ENCODE measurements at regions not wholly inside any gene's neighbourhood (a gene's known extent, or its start where the extent isn't known, plus 50 kb on each side); places are given as distances from the start of the nearest gene placed in this dataset.
"Not testable (repeated sequence)": the region's sequence is repeated elsewhere in the genome, so short reads cannot be mapped to it uniquely, and the experiment has no call there.

GRCh38 chr11:34830648-34831047, 85.5 kb downstream of the APIP start:
- DNase-seq (ENCODE audit: low spot score) = no peak

- DNase-seq (ENCODE audit: low spot score) = no peak
Observed at GRCh38 chr11:34830035-34830434, 86.1 kb downstream of the APIP start.

DNA sequence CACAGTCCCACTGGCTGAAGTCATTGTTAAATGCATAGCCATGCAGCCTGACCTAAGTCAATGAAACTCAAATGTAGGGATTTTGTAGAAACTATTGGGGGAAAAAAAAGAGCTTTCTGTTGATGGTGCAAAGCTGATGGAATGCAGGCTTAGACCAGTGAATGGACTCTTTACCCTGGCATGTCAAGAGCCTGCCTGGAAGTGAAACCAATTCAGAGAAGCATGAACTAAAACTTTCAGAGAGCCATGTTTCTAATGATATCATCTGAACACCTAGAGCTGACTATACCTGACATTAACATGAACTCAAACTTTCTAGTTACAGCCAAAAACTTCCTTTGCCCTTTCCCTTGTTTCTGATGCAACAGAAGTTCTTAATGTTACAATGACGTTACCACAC, 89.0 kb downstream of the APIP start:
- no peak for DNase-seq (ENCODE audit: low spot score)

DNA sequence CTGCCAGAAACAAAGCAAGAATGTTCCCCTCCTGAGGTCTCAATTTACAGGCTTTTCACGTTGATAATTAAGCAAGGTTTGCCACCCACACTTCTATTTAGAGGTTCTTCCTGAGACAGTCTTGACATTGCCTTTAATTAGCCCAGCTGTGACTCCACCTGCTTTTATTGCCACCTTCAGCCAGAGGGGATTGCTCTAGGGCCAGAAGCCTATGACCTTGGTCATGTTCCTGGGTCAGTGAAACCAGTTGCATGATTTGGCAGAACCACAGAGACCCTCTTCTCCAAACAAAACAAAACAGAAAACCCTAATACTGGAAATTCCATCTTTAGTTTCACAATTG, 89.8 kb downstream of the APIP start:
- no peak for DNase-seq (ENCODE audit: low spot score)

- no peak for DNase-seq (ENCODE audit: low spot score)
Observed at GRCh38 chr11:34825670-34826383, 90.4 kb downstream of the APIP start.

DNA sequence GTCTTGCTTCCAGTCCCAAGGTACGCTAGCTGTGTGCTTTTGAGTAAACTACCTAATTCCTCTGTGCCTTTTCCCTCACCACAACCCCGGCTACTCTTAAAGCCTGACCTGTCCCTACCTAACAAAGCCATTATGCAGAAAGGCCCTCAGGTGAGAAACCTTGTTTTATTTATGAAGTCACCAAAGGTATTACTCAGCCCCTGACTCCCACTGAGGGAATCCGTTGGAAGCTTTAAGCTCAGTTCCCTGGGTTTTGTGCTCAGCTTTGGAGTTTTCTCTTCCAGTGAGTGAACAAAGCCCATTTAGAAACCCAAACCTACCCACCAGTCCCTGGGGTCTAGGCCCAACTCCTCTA, 90.9 kb downstream of the APIP start:
- no peak for DNase-seq (ENCODE audit: low spot score)

- no peak for DNase-seq (ENCODE audit: low spot score)
Observed at GRCh38 chr11:34824425-34824824, 91.8 kb downstream of the APIP start.

DNA sequence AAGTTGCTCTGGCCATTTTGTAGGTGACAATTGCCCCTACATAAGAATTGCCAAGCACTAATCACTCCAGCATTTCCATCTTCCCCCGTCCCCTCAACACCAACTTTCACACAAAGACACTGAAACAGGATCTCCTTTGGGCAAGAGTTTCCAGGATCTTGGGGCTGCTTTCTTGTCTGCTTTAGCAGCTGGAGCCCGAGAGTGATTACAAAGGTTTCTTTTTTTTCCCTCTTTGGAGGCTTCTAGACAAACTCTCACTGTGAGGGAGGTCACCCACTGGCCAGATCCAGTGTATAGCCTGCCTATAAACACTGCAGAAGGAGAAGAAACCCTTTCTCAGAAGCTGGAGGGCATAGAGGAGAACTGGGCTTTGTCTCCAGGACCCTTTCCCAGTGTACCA, 92.5 kb downstream of the APIP start:
- no peak for DNase-seq (ENCODE audit: low spot score)

GRCh38 chr11:34823197-34823596, 93.0 kb downstream of the APIP start:
- DNase-seq (ENCODE audit: low spot score) = no peak

DNA sequence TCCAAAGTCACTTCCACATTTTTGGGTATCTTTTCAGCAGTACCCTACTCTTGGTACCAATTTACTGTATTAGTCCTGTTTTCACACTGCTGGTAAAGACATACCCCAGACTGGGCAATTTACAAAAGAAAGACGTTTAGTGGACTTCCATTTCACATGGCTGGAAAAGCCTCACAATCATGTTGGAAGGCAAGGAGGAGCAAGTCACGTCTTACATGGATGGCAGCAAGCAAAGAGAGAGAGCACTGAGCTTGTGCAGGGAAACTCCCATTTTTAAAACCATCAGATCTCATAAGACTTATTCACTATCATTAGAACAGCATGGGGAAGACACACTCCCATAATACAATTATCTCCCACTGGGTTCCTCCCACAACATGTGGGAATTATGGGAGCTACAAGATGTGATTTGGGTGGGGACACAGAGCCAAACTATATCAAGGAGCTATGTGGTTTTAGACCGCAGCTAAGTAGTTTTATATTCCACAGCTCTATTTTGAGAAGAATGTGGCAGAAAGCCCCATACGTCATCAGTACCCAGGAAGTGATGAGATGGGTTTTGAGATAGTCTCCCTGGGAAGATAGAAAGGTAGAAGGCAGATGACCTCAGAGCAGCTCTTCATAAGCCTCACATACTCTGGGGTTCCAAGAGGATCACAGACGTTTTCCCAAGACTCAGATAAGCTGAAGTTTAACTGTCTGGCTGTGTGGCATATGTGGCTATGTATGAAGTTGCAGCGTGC, 96.3 kb downstream of the APIP start:
- no peak for DNase-seq (ENCODE audit: low spot score)

- not testable (repeated sequence) for DNase-seq (ENCODE audit: low spot score)
Observed at GRCh38 chr11:34817812-34818211, 98.4 kb downstream of the APIP start.

DNA sequence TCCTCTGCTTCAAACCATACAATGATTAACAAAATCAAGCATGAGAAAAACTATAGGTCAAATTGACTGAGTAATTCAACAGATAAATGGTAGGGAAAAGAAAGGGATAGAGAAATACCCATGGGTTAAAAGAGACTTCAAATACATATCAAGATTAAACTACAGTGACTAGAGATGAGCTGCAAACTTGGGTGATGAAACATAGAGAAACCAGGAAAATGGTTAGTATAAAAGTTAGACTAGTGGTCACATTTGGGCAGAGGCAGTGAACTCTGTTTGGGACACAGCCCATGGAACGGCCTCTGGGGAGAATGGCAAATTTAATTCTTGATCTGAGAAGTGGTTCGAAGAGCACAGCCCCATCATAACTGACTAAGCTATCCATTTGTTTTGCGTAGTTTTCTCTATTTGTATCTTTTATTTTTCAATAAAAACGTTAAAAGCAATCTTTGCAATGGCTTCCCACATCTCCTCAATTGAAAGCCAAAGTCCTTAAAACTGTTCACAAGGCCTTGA, 99.4 kb downstream of the APIP start:
- no peak for DNase-seq (ENCODE audit: low spot score)

- DNase-seq (ENCODE audit: low spot score) = no peak
Observed at GRCh38 chr11:34812905-34813576, 103.1 kb downstream of the APIP start.

GRCh38 chr11:34811858-34812257, 104.3 kb downstream of the APIP start:
- no peak for DNase-seq (ENCODE audit: low spot score)

DNA sequence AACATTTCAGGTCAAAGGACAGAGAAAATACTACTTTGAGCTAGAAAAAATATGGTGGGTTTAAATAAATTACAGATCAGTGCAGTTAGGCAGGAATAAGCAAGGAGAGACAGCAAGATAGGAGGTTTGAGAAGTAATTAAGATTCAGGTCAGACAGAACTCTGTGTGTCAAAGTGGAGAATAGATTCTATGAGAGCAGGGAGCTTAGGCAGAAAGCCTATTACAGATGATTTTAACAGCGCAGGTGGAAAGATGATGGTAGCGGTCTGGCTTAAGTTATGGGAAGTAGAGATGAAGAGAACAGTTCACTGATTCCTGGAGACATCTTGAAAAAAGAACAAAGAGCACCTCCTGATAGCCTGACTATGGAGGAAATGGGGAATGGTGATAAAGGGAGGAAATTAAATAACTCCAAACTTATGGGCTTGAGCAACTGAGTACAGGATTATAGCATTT, 106.0 kb downstream of the APIP start:
- no peak for DNase-seq (ENCODE audit: low spot score)

- no peak for DNase-seq (ENCODE audit: low spot score)
Observed at GRCh38 chr11:34809191-34810106, 106.7 kb downstream of the APIP start.

DNA sequence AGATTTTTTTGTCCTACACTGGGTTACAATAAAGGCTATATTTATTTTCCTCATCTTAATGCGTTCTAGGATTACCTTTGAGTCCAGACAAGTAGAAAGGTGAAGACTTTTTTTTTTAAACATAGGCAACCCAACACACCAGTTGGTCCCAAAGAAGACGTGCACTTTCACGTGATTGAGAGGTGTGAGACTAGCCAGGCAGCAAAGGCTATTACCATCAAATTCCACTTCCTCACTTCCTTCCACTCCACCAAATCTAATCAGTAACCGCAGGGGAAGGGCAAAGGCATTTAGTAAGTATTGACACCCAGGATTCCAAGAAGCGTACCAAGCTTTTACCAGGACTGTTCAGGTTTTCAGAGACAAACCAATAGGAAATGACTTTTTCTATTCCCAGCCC, 109.3 kb downstream of the APIP start:
- no peak for DNase-seq (ENCODE audit: low spot score)

GRCh38 chr11:34805937-34806336, 110.2 kb downstream of the APIP start:
- no peak for DNase-seq (ENCODE audit: low spot score)

GRCh38 chr11:34799848-34800247, 116.3 kb downstream of the APIP start:
- no peak for DNase-seq (ENCODE audit: low spot score)

DNA sequence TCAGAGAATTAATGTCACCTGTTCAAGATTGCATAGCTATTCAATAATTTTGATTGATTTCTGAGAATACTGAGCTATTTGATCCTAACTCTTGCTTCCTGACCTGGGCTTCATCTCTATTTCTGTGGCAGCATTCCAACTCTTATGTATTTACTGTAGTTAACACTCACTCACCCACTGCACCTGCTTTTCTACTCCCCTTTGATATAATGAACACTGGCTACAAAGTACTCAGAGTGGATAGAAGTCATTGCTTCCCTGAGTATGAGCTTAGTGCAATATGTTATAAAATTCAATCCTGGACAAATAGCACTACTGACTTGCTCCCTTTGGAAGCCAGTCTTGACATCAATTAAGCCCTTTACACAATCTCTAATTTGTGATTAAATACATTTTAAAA, 117.2 kb downstream of the APIP start:
- no peak for DNase-seq (ENCODE audit: low spot score)

DNA sequence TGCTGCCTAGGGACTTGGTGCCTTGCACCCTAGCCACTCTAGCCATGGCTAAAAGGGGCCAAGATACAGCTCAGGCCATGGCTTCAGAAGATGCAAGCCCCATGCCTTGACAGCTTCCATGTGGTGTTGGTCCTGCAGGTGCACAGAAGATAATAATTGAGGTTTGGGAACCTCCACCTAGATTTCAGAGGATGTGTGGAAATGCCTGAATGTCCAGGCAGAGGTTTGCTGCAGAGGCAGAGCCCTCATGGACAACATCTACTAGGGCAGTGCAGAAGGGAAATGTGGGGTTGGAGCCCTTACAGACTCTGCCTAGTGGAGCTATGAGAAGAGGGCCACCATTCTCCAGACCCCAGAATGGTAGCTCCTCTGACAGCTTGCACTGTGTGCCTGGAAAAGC, 118.7 kb downstream of the APIP start:
- not testable (repeated sequence) for DNase-seq (ENCODE audit: low spot score)

DNA sequence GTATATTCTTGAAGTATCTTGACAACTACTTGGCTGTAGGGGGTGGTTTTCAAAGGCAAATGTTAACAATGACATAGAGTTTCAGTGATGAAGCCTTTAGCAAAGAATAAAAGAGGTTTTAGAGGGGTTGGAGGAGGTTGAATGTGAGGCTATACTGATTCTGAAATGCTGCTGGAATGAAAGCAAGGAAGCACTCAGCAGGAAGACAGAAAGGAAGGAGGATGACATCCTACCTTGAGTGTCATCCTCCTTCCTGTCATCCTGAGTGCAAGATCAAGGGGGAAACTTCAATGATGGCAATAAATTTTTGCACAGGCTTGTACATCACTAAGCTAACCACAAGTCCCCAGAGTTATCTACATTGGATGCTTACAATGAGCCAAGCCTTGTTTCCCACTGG, 120.5 kb downstream of the APIP start:
- DNase-seq (ENCODE audit: low spot score) = no peak
